AG04449 (cell line): ENCODE measurements at regions not wholly inside any gene's neighbourhood (a gene's known extent, or its start where the extent isn't known, plus 50 kb on each side); places are given as distances from the start of the nearest gene placed in this dataset.

ENCODE experiments used
- CTCF ChIA-PET: fragments of 350-600 bp; formaldehyde crosslinking; extraction: SDS; loops from one replicate; lab custom pipeline; 2021; ENCODE audit warnings: antibody characterized with exemption; lab: Yijun Ruan, JAX
- POLR2A ChIA-PET: fragments of 400-600, 350-600 bp; formaldehyde crosslinking; extraction: SDS; loops from one replicate; lab custom pipeline; 2020; ENCODE audit warnings: antibody characterized with exemption, inconsistent platforms; lab: Yijun Ruan, JAX
- DNase-seq: peaks from one replicate; pipeline ENCODE4 v3.0.0-alpha.2; 2010; ENCODE audit warnings: low read depth, low spot score
- H3K4me3 ChIP-seq: 2 replicates; pipeline ENCODE4 v1.5.1; 2011; ENCODE audit warnings: low read depth, mild to moderate bottlenecking, control low read depth, low read length
- TF ChIP-seq, protein P1 (sequence below): IDR thresholded peaks from one replicate; pipeline ENCODE4 v1.5.1; 2011; ENCODE audit warnings: mild to moderate bottlenecking, moderate library complexity, low read length, control low read depth, inconsistent platforms; ENCODE audit not compliant: insufficient read depth; ENCODE audit errors: missing control alignments

DNA sequence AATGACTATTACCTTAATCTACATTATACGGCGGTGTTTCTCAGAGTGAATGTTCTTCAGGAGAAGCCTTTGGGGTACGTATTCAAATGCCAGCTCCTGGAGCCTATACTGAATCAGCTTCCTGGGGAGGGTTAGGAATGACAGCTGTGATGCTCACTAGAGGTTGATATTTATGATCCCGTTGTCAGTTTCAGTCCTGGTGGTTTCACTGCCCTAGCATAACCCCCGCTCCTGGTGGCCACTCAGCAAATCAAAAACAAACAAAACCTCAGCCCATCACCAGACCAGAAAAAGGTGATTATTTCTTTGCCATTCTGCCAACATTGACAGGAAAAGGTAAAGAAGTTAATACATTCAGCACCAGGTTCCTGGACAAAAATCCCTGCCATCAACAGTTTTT is 136.5 kb upstream of the CRY1 start:
- TF ChIP-seq, protein P1, sequence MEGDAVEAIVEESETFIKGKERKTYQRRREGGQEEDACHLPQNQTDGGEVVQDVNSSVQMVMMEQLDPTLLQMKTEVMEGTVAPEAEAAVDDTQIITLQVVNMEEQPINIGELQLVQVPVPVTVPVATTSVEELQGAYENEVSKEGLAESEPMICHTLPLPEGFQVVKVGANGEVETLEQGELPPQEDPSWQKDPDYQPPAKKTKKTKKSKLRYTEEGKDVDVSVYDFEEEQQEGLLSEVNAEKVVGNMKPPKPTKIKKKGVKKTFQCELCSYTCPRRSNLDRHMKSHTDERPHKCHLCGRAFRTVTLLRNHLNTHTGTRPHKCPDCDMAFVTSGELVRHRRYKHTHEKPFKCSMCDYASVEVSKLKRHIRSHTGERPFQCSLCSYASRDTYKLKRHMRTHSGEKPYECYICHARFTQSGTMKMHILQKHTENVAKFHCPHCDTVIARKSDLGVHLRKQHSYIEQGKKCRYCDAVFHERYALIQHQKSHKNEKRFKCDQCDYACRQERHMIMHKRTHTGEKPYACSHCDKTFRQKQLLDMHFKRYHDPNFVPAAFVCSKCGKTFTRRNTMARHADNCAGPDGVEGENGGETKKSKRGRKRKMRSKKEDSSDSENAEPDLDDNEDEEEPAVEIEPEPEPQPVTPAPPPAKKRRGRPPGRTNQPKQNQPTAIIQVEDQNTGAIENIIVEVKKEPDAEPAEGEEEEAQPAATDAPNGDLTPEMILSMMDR = no peak
- ChIA-PET CTCF (no interaction called here), POLR2A (no interaction called here)
- DNase-seq = no peak
- H3K4me3 ChIP-seq = no peak overlapping the region

DNA sequence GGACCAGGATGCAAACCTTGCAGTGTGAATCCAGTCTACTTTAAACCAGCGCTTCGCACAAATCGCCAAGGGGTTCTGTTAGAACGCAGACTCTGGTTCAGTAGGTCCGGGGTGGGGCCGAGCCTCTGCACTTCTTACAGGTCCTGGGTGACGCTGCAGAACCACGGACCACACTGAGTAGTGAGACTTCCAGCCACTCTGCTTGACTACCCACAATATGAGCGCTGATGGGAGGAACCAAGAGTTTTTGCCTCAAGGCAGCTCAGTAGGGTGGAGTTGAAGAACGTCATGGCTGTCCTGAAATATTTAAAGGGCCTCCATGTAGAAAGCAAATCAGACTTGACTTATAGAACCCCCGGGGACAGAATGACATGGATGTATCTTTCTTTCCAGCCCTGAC is 138.0 kb upstream of the CRY1 start:
- POLR2A ChIA-PET = no interaction called here

GRCh38 chr12:107233551-107233950 is 140.2 kb upstream of the CRY1 start:
- DNase-seq = no peak
- TF ChIP-seq, protein P1 = no peak
- POLR2A ChIA-PET = no interaction called here
- CTCF ChIA-PET = interaction anchor here (0.8 to 1.7 kb wide), 2 partner anchors 102 to 374 kb away, joined by 3 to 9 read pairs; no protein-coding TSS in a partner anchor
- H3K4me3 ChIP-seq = no peak overlapping the region

More for the DNA sequence above, 138.0 kb upstream of the CRY1 start:
- H3K4me3 ChIP-seq = no peak overlapping the region
- TF ChIP-seq, protein P1 = no peak
- CTCF ChIA-PET = interaction anchor here (1.1 to 1.2 kb wide), 2 partner anchors 99 to 376 kb away, joined by 3 read pairs; no protein-coding TSS in a partner anchor
- DNase-seq = no peak

DNA sequence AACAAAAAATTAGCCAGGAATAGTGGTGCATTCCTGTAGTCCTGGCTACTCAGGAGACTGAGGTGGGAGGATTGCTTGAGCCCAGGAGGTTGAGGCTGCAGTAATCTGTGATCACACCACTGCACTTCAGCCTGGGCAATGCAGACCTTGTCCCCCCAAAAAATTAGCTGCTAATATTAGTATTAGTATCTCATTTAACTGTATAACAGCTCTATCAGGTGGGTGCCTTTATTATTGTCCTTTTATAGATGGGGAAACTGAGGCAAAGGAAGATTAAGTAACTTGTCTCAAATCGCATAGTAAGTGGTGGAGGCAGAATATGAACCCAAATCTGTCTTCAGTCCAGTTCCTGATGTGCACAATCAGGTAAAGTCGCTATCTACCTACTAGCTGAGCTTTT is 142.3 kb upstream of the CRY1 start:
- CTCF ChIA-PET = interaction anchor here (0.7 kb wide), 1 partner anchor 28 kb away, joined by 3 read pairs; no protein-coding TSS in a partner anchor
- POLR2A ChIA-PET = no interaction called here
- H3K4me3 ChIP-seq = no peak overlapping the region
- TF ChIP-seq, protein P1 = no peak
- no peak for DNase-seq

GRCh38 chr12:107236824-107237511 is 143.6 kb upstream of the CRY1 start:
- ChIA-PET CTCF (interaction anchor here (1.1 kb wide), 1 partner anchor 85 kb away, joined by 3 read pairs; no protein-coding TSS in a partner anchor), POLR2A (interaction anchor here (0.7 kb wide), 1 partner anchor 419 kb away, joined by 3 read pairs; no protein-coding TSS in a partner anchor)
- TF ChIP-seq, protein P1 = no peak
- no peak overlapping the region for H3K4me3 ChIP-seq
- DNase-seq = no peak

- DNase-seq = no peak
- no peak overlapping the region for H3K4me3 ChIP-seq
- ChIA-PET CTCF (no interaction called here), POLR2A (no interaction called here)
- TF ChIP-seq, protein P1 = no peak
Measured at GRCh38 chr12:107238296-107238695, 144.9 kb upstream of the CRY1 start.
